AG04450 (cell line): ENCODE measurements at regions not wholly inside any gene's neighbourhood (a gene's known extent, or its start where the extent isn't known, plus 50 kb on each side); places are given as distances from the start of the nearest gene placed in this dataset.

Source experiments
- CTCF ChIA-PET: fragments of 300-600, 350-600 bp; formaldehyde crosslinking; extraction: SDS; loops from one replicate; lab custom pipeline; 2022; ENCODE audit warnings: antibody characterized with exemption, inconsistent platforms; lab: Charles Lee
- POLR2A ChIA-PET: fragments of 350-600 bp; formaldehyde crosslinking; extraction: SDS; loops from one replicate; lab custom pipeline; 2021; ENCODE audit warnings: antibody characterized with exemption, inconsistent platforms; lab: Yijun Ruan, JAX
- DNase-seq: peaks from one replicate; pipeline ENCODE4 v3.0.0-alpha.2; 2011; ENCODE audit warnings: low read depth, low spot score
- H3K27ac ChIP-seq: one replicate; pipeline ENCODE4 v1.5.1; 2012; ENCODE audit warnings: low read depth, low read length, control low read depth
- H3K27me3 ChIP-seq: one replicate; pipeline ENCODE4 v1.6.0; 2012; ENCODE audit warnings: low read length; ENCODE audit not compliant: control insufficient read depth, insufficient read depth
- H3K4me3 ChIP-seq: 2 replicates; pipeline ENCODE4 v1.5.1; 2011; ENCODE audit warnings: mild to moderate bottlenecking, low read depth, low read length, control low read depth
- H3K9me3 ChIP-seq: 2 replicates; pipeline ENCODE4 v1.5.1; 2012; ENCODE audit warnings: low read length; ENCODE audit not compliant: control insufficient read depth, insufficient read depth
- CTCF ChIP-seq: IDR thresholded peaks from 2 replicates; pipeline ENCODE4 v1.5.1; 2011; ENCODE audit warnings: low read depth, low read length, control low read depth, inconsistent platforms

- Histone ChIP-seq H3K27ac (no peak overlapping the region), H3K9me3 (no peaks in the 10 kb centered on the region), H3K27me3 (no peaks in the 10 kb centered on the region), H3K4me3 (no peak overlapping the region)
- ChIA-PET POLR2A (interaction anchor here (0.6 kb wide), 1 partner anchor 958 kb away, joined by 4 read pairs; no protein-coding TSS in a partner anchor), CTCF (interaction anchor here (1.0 kb wide), 1 partner anchor 9 kb away, joined by 4 read pairs; no protein-coding TSS in a partner anchor)
- DNase-seq = no peak
- TF ChIP-seq CTCF = no peak
Observed at GRCh38 chr21:35624901-35625300, 435.4 kb downstream of the SETD4 start.

GRCh38 chr21:35622612-35623011, 437.7 kb downstream of the SETD4 start:
- Histone ChIP-seq H3K27ac (no peak overlapping the region), H3K9me3 (no peaks in the 10 kb centered on the region), H3K27me3 (no peaks in the 10 kb centered on the region), H3K4me3 (no peak overlapping the region)
- no peak for DNase-seq
- POLR2A ChIA-PET = no interaction called here
- TF ChIP-seq CTCF = no peak
- CTCF ChIA-PET = no interaction called here

GRCh38 chr21:35619184-35619583, 441.1 kb downstream of the SETD4 start:
- no peak overlapping the region for H3K4me3 ChIP-seq
- no peaks in the 10 kb centered on the region for H3K9me3 ChIP-seq
- CTCF ChIA-PET = no interaction called here
- H3K27ac ChIP-seq = no peak overlapping the region
- no peaks in the 10 kb centered on the region for H3K27me3 ChIP-seq
- no peak for TF ChIP-seq CTCF
- no peak for DNase-seq
- POLR2A ChIA-PET = no interaction called here

- no peak for DNase-seq
- CTCF ChIA-PET = no interaction called here
- POLR2A ChIA-PET = no interaction called here
Observed at GRCh38 chr21:35617491-35617890, 442.8 kb downstream of the SETD4 start.

GRCh38 chr21:35616090-35616489, 444.2 kb downstream of the SETD4 start:
- Histone ChIP-seq H3K4me3 (no peak overlapping the region), H3K27me3 (no peaks in the 10 kb centered on the region), H3K9me3 (no peaks in the 10 kb centered on the region), H3K27ac (no peak overlapping the region)
- CTCF ChIA-PET = interaction anchor here (0.5 to 1.2 kb wide), 7 partner anchors 9 to 604 kb away, joined by 3 to 5 read pairs (median 4); no protein-coding TSS in a partner anchor
- no peak for DNase-seq
- TF ChIP-seq CTCF = peak; percentile 55
- POLR2A ChIA-PET = no interaction called here

More at GRCh38 chr21:35617491-35617890, 442.8 kb downstream of the SETD4 start:
- Histone ChIP-seq H3K27me3 (no peaks in the 10 kb centered on the region), H3K27ac (no peak overlapping the region), H3K9me3 (no peaks in the 10 kb centered on the region), H3K4me3 (no peak overlapping the region)
- no peak for TF ChIP-seq CTCF
